ENCODE measurements at regions not wholly inside any gene's neighbourhood (a gene's known extent, or its start where the extent isn't known, plus 50 kb on each side); places are given as distances from the start of the nearest gene placed in this dataset.

DNA sequence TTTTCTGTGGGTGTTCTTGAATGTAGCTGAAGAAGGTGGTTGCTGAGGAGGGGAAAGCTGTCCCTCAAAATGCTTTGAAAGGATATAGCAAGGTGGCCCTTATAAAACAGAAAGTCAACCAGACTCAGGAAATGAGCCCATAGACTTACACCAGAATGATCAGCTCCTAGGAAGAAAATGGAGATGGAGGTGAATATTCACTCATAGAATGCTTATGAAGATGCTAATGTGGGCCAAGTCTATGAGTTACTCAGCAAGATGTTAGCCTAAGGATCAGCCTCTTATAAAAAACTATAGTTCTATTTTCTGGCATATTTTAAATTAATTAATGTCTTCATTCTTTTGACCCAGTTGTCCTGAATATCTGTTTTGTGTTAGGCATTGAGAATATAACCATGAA, 1054.0 kb downstream of the AGBL1 start:
- no peaks in the 10 kb centered on the region for H4K20me1 ChIP-seq (ENCODE audit: insufficient read depth, low read length)
- no peaks in the 10 kb centered on the region for H3K27me3 ChIP-seq (ENCODE audit: low read depth, low read length)
- H3K36me3 ChIP-seq (replicated peaks; ENCODE audit: low read depth, low read length) = no peaks in the 10 kb centered on the region
- no peaks in the 10 kb centered on the region for H3K4me1 ChIP-seq (ENCODE audit: low read length)
- H3K27ac ChIP-seq (ENCODE audit: low read length) = no peak overlapping the region
- no peak overlapping the region for H2AFZ ChIP-seq (ENCODE audit: low read depth, low read length)
- no peak overlapping the region for H3K4me2 ChIP-seq (ENCODE audit: low read length)
- H3K4me3 ChIP-seq (ENCODE audit: low read length) = no peak overlapping the region
- H3K79me2 ChIP-seq (ENCODE audit: low read length) = no peaks in the 10 kb centered on the region
- H3K9ac ChIP-seq (ENCODE audit: low read length) = no peak overlapping the region
- TF ChIP-seq, protein P1, sequence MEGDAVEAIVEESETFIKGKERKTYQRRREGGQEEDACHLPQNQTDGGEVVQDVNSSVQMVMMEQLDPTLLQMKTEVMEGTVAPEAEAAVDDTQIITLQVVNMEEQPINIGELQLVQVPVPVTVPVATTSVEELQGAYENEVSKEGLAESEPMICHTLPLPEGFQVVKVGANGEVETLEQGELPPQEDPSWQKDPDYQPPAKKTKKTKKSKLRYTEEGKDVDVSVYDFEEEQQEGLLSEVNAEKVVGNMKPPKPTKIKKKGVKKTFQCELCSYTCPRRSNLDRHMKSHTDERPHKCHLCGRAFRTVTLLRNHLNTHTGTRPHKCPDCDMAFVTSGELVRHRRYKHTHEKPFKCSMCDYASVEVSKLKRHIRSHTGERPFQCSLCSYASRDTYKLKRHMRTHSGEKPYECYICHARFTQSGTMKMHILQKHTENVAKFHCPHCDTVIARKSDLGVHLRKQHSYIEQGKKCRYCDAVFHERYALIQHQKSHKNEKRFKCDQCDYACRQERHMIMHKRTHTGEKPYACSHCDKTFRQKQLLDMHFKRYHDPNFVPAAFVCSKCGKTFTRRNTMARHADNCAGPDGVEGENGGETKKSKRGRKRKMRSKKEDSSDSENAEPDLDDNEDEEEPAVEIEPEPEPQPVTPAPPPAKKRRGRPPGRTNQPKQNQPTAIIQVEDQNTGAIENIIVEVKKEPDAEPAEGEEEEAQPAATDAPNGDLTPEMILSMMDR (IDR thresholded peaks at IDR 0.05; ENCODE audit: low read depth, low read length) = no peak
- TF ChIP-seq EZH2phosphoT487 (IDR thresholded peaks at IDR 0.05; ENCODE audit: low read depth) = no peak
- no peaks in the 10 kb centered on the region for H3K9me3 ChIP-seq (ENCODE audit: insufficient read depth, low read length)

DNA sequence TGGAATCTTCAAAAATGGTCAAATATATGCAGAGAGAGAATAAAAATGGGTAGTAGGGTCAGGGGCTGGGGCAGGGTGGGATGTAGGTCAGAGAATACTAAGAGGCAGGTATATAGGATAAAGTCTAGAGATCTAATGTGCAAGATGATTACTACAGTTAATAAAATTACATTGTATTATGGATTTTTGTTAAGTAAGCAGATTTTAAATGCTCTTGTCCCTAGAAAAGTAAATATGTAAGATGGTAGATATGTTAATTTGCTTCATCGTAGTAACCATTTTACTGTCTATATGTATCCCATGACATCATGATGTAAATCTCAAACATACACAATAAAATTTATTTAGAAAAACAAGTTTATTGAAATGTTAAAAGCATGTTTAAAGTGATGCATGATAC, 1051.4 kb downstream of the AGBL1 start:
- Histone ChIP-seq H3K4me1 (ENCODE audit: low read length) (no peaks in the 10 kb centered on the region), H3K79me2 (ENCODE audit: low read length) (no peaks in the 10 kb centered on the region), H2AFZ (ENCODE audit: low read depth, low read length) (no peak overlapping the region), H4K20me1 (ENCODE audit: insufficient read depth, low read length) (no peaks in the 10 kb centered on the region), H3K9ac (ENCODE audit: low read length) (no peak overlapping the region), H3K4me2 (ENCODE audit: low read length) (no peak overlapping the region), H3K36me3 (replicated peaks; ENCODE audit: low read depth, low read length) (no peaks in the 10 kb centered on the region), H3K9me3 (ENCODE audit: insufficient read depth, low read length) (no peaks in the 10 kb centered on the region), H3K27me3 (ENCODE audit: low read depth, low read length) (no peaks in the 10 kb centered on the region), H3K4me3 (ENCODE audit: low read length) (no peak overlapping the region), H3K27ac (ENCODE audit: low read length) (no peak overlapping the region)
- TF ChIP-seq EZH2phosphoT487 (IDR thresholded peaks at IDR 0.05; ENCODE audit: low read depth) = no peak
- TF ChIP-seq, protein P1 (IDR thresholded peaks at IDR 0.05; ENCODE audit: low read depth, low read length) = no peak

DNA sequence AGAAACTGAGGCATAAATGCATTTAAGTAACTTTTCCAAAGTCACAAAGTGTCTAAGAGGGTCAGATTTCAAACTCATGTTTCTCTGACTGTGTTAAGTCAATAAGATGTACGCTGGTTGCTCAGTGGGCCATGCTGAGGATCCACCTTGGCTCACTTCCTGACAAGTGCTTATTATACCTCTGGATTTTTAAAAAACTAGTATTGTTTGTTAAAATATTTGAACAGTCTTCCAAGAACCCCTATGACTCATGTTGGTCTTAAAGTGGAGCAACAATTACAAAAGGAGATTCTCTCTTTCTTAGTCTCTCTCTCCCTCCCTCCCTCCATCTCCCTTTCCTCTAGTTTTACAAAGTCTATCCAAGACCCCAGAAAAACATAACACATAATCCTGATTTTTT, 1050.2 kb downstream of the AGBL1 start:
- TF ChIP-seq EZH2phosphoT487 (IDR thresholded peaks at IDR 0.05; ENCODE audit: low read depth) = no peak
- TF ChIP-seq, protein P1 (IDR thresholded peaks at IDR 0.05; ENCODE audit: low read depth, low read length) = no peak
- Histone ChIP-seq H3K9ac (ENCODE audit: low read length) (no peak overlapping the region), H3K4me2 (ENCODE audit: low read length) (no peak overlapping the region), H4K20me1 (ENCODE audit: insufficient read depth, low read length) (no peaks in the 10 kb centered on the region), H3K27me3 (ENCODE audit: low read depth, low read length) (no peaks in the 10 kb centered on the region), H3K36me3 (replicated peaks; ENCODE audit: low read depth, low read length) (no peaks in the 10 kb centered on the region), H3K27ac (ENCODE audit: low read length) (no peak overlapping the region), H3K9me3 (ENCODE audit: insufficient read depth, low read length) (no peaks in the 10 kb centered on the region), H2AFZ (ENCODE audit: low read depth, low read length) (no peak overlapping the region), H3K4me3 (ENCODE audit: low read length) (no peak overlapping the region), H3K79me2 (ENCODE audit: low read length) (no peaks in the 10 kb centered on the region), H3K4me1 (ENCODE audit: low read length) (no peaks in the 10 kb centered on the region)

DNA sequence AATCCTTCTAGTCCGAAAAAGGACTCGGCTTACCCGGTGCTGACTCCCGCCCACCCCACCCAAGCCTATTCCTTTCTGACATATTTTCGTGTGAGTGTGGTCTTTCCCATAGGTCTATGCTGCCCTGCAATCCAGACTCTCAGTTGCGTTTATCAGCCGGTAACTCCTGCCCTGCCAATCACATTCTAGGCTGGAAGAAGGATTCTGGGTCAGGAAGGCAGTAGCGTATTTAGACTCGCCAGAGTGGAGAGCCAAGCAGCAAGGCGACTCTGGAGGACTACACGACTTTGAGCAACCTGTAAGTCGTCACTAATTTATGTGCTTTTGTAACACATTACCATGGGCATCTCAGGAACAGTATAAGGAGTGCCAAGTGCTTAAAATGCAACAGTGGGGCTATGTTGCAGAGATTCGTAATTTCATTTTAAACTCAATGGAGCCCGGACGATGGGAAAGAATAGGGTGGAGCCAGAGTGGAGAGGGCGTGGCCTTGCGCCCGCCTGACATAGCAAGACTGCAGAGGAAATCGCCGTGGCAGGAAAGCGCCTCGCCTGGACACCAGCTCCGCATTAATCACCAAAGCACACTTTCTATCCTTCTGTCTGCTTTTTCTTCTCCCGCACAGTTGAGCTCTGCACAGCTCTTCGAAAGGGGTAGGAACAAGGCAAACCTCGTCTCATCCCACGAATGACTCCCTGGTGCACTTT, 1044.2 kb downstream of the AGBL1 start:
- Histone ChIP-seq H3K4me3 (ENCODE audit: low read length) (no peak overlapping the region), H3K27ac (ENCODE audit: low read length) (no peak overlapping the region), H3K79me2 (ENCODE audit: low read length) (no peaks in the 10 kb centered on the region), H4K20me1 (ENCODE audit: insufficient read depth, low read length) (no peaks in the 10 kb centered on the region), H3K9me3 (ENCODE audit: insufficient read depth, low read length) (no peaks in the 10 kb centered on the region), H3K9ac (ENCODE audit: low read length) (no peak overlapping the region), H2AFZ (ENCODE audit: low read depth, low read length) (no peak overlapping the region), H3K36me3 (replicated peaks; ENCODE audit: low read depth, low read length) (no peaks in the 10 kb centered on the region), H3K4me2 (ENCODE audit: low read length) (no peak overlapping the region), H3K4me1 (ENCODE audit: low read length) (no peaks in the 10 kb centered on the region), H3K27me3 (ENCODE audit: low read depth, low read length) (no peaks in the 10 kb centered on the region)
- no peak for TF ChIP-seq EZH2phosphoT487 (IDR thresholded peaks at IDR 0.05; ENCODE audit: low read depth)
- TF ChIP-seq, protein P1 (IDR thresholded peaks at IDR 0.05; ENCODE audit: low read depth, low read length) = no peak
